ENCODE measurements at regions not wholly inside any gene's neighbourhood (a gene's known extent, or its start where the extent isn't known, plus 50 kb on each side); places are given as distances from the start of the nearest gene placed in this dataset.

- no peak overlapping the region for H4K8ac ChIP-seq (ENCODE audit: low read depth, low read length)
- H3K9ac ChIP-seq (ENCODE audit: low read depth, low read length, poor library complexity): no peak overlapping the region
- H4K91ac ChIP-seq (ENCODE audit: low read depth, low read length, poor library complexity): no peak overlapping the region
- no CpG with 5 or more reads among the region's 3 CpGs for WGBS, 2 donors (ENCODE audit: extremely low coverage in 2 of 2, insufficient read length in 2 of 2, insufficient replicate concordance in 1 of 2)
- H2AK5ac ChIP-seq (ENCODE audit: low read depth, low read length): no peak overlapping the region
- no peak overlapping the region for H2BK5ac ChIP-seq (ENCODE audit: low read length)
- no peaks in the 10 kb centered on the region for H3K27me3 ChIP-seq (ENCODE audit: control insufficient read depth in 3 of 3, insufficient read depth in 3 of 3, low read depth in 1 of 3, low read length in 3 of 3)
- no peak overlapping the region for H3K4ac ChIP-seq (ENCODE audit: low read length)
- no peak overlapping the region for H2BK15ac ChIP-seq (ENCODE audit: low read length)
- no peak overlapping the region for H3K4me2 ChIP-seq (ENCODE audit: insufficient read depth, low read length, poor library complexity, severe bottlenecking)
- H3K23ac ChIP-seq (ENCODE audit: low read depth, low read length, poor library complexity): no peak overlapping the region
- H3K4me1 ChIP-seq (ENCODE audit: control insufficient read depth in 2 of 2, insufficient read depth in 1 of 2, low read depth in 1 of 2, low read length in 2 of 2): peaks cover 5 to 14% of the 10 kb centered on the region in 2 donors
- H2AFZ ChIP-seq (ENCODE audit: low read length): no peak overlapping the region
- no peak overlapping the region for H3K18ac ChIP-seq (ENCODE audit: low read length)
- no peak overlapping the region for H3K4me3 ChIP-seq (ENCODE audit: low read length in 2 of 2)
- H3K79me1 ChIP-seq (ENCODE audit: low read depth, low read length): no peaks in the 10 kb centered on the region
- H3K14ac ChIP-seq (ENCODE audit: low read length): no peak overlapping the region
- no peaks in the 10 kb centered on the region for H3K9me3 ChIP-seq (replicated peaks in 1 of 2; ENCODE audit: control insufficient read depth in 2 of 2, insufficient read depth in 1 of 2, low read depth in 1 of 2, low read length in 2 of 2)
- H3K27ac ChIP-seq (replicated peaks; ENCODE audit: low read length): no peak overlapping the region
- no peaks in the 10 kb centered on the region for H3K36me3 ChIP-seq (replicated peaks in 1 of 2; ENCODE audit: control insufficient read depth in 2 of 2, insufficient read depth in 2 of 2, low read length in 2 of 2)
- H2BK120ac ChIP-seq (ENCODE audit: low read depth, low read length): no peak overlapping the region
- no peak for DNase-seq (ENCODE audit: low spot score)
- no peak overlapping the region for H2BK12ac ChIP-seq (ENCODE audit: low read length)
Measured at GRCh38 chr15:97199393-97200051, 761.0 kb upstream of the ARRDC4 start.

GRCh38 chr15:97200161-97200560 lies 760.3 kb upstream of the ARRDC4 start:
- H2AFZ ChIP-seq (ENCODE audit: low read length): no peak overlapping the region
- H3K36me3 ChIP-seq (replicated peaks in 1 of 2; ENCODE audit: control insufficient read depth in 2 of 2, insufficient read depth in 2 of 2, low read length in 2 of 2): no peaks in the 10 kb centered on the region
- H3K9me3 ChIP-seq (replicated peaks in 1 of 2; ENCODE audit: control insufficient read depth in 2 of 2, insufficient read depth in 1 of 2, low read depth in 1 of 2, low read length in 2 of 2): peaks cover 0 to 3% of the 10 kb centered on the region in 2 donors
- H4K8ac ChIP-seq (ENCODE audit: low read depth, low read length): no peak overlapping the region
- H2BK5ac ChIP-seq (ENCODE audit: low read length): no peak overlapping the region
- WGBS, 2 donors (ENCODE audit: extremely low coverage in 2 of 2, insufficient read length in 2 of 2, insufficient replicate concordance in 1 of 2): no CpG with 5 or more reads among the region's 2 CpGs
- H3K9ac ChIP-seq (ENCODE audit: low read depth, low read length, poor library complexity): no peak overlapping the region
- H3K14ac ChIP-seq (ENCODE audit: low read length): no peak overlapping the region
- no peak overlapping the region for H3K4ac ChIP-seq (ENCODE audit: low read length)
- peaks cover 5 to 14% of the 10 kb centered on the region in 2 donors for H3K4me1 ChIP-seq (ENCODE audit: control insufficient read depth in 2 of 2, insufficient read depth in 1 of 2, low read depth in 1 of 2, low read length in 2 of 2)
- H3K4me3 ChIP-seq (ENCODE audit: low read length in 2 of 2): no peak overlapping the region
- H2BK120ac ChIP-seq (ENCODE audit: low read depth, low read length): no peak overlapping the region
- no peaks in the 10 kb centered on the region for H3K27me3 ChIP-seq (ENCODE audit: control insufficient read depth in 3 of 3, insufficient read depth in 3 of 3, low read depth in 1 of 3, low read length in 3 of 3)
- no peak for DNase-seq (ENCODE audit: low spot score)
- H2AK5ac ChIP-seq (ENCODE audit: low read depth, low read length): no peak overlapping the region
- no peak overlapping the region for H3K27ac ChIP-seq (replicated peaks; ENCODE audit: low read length)
- no peak overlapping the region for H2BK12ac ChIP-seq (ENCODE audit: low read length)
- H3K79me1 ChIP-seq (ENCODE audit: low read depth, low read length): no peaks in the 10 kb centered on the region
- H3K4me2 ChIP-seq (ENCODE audit: insufficient read depth, low read length, poor library complexity, severe bottlenecking): no peak overlapping the region
- H3K23ac ChIP-seq (ENCODE audit: low read depth, low read length, poor library complexity): no peak overlapping the region
- no peak overlapping the region for H4K91ac ChIP-seq (ENCODE audit: low read depth, low read length, poor library complexity)
- no peak overlapping the region for H3K18ac ChIP-seq (ENCODE audit: low read length)
- no peak overlapping the region for H2BK15ac ChIP-seq (ENCODE audit: low read length)

- no peak overlapping the region for H2BK12ac ChIP-seq (ENCODE audit: low read length)
Measured at GRCh38 chr15:97210277-97210676, 750.2 kb upstream of the ARRDC4 start.

GRCh38 chr15:97215629-97216028 lies 744.9 kb upstream of the ARRDC4 start:
- H2AFZ ChIP-seq (ENCODE audit: low read length): no peak overlapping the region
- H3K14ac ChIP-seq (ENCODE audit: low read length): no peak overlapping the region
- no peaks in the 10 kb centered on the region for H3K9me3 ChIP-seq (replicated peaks in 1 of 2; ENCODE audit: control insufficient read depth in 2 of 2, insufficient read depth in 1 of 2, low read depth in 1 of 2, low read length in 2 of 2)
- H2BK15ac ChIP-seq (ENCODE audit: low read length): no peak overlapping the region
- H4K91ac ChIP-seq (ENCODE audit: low read depth, low read length, poor library complexity): no peak overlapping the region
- no peaks in the 10 kb centered on the region for H3K27me3 ChIP-seq (ENCODE audit: control insufficient read depth in 3 of 3, insufficient read depth in 3 of 3, low read depth in 1 of 3, low read length in 3 of 3)
- no peak overlapping the region for H3K23ac ChIP-seq (ENCODE audit: low read depth, low read length, poor library complexity)
- no peak overlapping the region for H3K9ac ChIP-seq (ENCODE audit: low read depth, low read length, poor library complexity)
- no peak overlapping the region for H2BK120ac ChIP-seq (ENCODE audit: low read depth, low read length)
- no peak overlapping the region for H2AK5ac ChIP-seq (ENCODE audit: low read depth, low read length)
- H3K36me3 ChIP-seq (replicated peaks in 1 of 2; ENCODE audit: control insufficient read depth in 2 of 2, insufficient read depth in 2 of 2, low read length in 2 of 2): no peaks in the 10 kb centered on the region
- H2BK5ac ChIP-seq (ENCODE audit: low read length): no peak overlapping the region
- H3K4me2 ChIP-seq (ENCODE audit: insufficient read depth, low read length, poor library complexity, severe bottlenecking): no peak overlapping the region
- no peak overlapping the region for H3K4me3 ChIP-seq (ENCODE audit: low read length in 2 of 2)
- H3K4me1 ChIP-seq (ENCODE audit: control insufficient read depth in 2 of 2, insufficient read depth in 1 of 2, low read depth in 1 of 2, low read length in 2 of 2): no peaks in the 10 kb centered on the region
- H2BK12ac ChIP-seq (ENCODE audit: low read length): no peak overlapping the region
- no peaks in the 10 kb centered on the region for H3K79me1 ChIP-seq (ENCODE audit: low read depth, low read length)
- H3K18ac ChIP-seq (ENCODE audit: low read length): no peak overlapping the region
- DNase-seq (ENCODE audit: low spot score): no peak
- H3K27ac ChIP-seq (replicated peaks; ENCODE audit: low read length): no peak overlapping the region
- no peak overlapping the region for H3K4ac ChIP-seq (ENCODE audit: low read length)
- H4K8ac ChIP-seq (ENCODE audit: low read depth, low read length): no peak overlapping the region

More at GRCh38 chr15:97210277-97210676, 750.2 kb upstream of the ARRDC4 start:
- no peak overlapping the region for H3K14ac ChIP-seq (ENCODE audit: low read length)
- no peak overlapping the region for H2AFZ ChIP-seq (ENCODE audit: low read length)
- no peak overlapping the region for H2BK120ac ChIP-seq (ENCODE audit: low read depth, low read length)
- no peaks in the 10 kb centered on the region for H3K36me3 ChIP-seq (replicated peaks in 1 of 2; ENCODE audit: control insufficient read depth in 2 of 2, insufficient read depth in 2 of 2, low read length in 2 of 2)
- no peak overlapping the region for H3K4me2 ChIP-seq (ENCODE audit: insufficient read depth, low read length, poor library complexity, severe bottlenecking)
- H4K8ac ChIP-seq (ENCODE audit: low read depth, low read length): no peak overlapping the region
- no peaks in the 10 kb centered on the region for H3K79me1 ChIP-seq (ENCODE audit: low read depth, low read length)
- no peak overlapping the region for H3K9ac ChIP-seq (ENCODE audit: low read depth, low read length, poor library complexity)
- H3K23ac ChIP-seq (ENCODE audit: low read depth, low read length, poor library complexity): no peak overlapping the region
- H3K18ac ChIP-seq (ENCODE audit: low read length): no peak overlapping the region
- H3K27me3 ChIP-seq (ENCODE audit: control insufficient read depth in 3 of 3, insufficient read depth in 3 of 3, low read depth in 1 of 3, low read length in 3 of 3): no peaks in the 10 kb centered on the region
- H2AK5ac ChIP-seq (ENCODE audit: low read depth, low read length): no peak overlapping the region
- H2BK15ac ChIP-seq (ENCODE audit: low read length): no peak overlapping the region
- no peak overlapping the region for H3K27ac ChIP-seq (replicated peaks; ENCODE audit: low read length)
- H3K4me1 ChIP-seq (ENCODE audit: control insufficient read depth in 2 of 2, insufficient read depth in 1 of 2, low read depth in 1 of 2, low read length in 2 of 2): no peaks in the 10 kb centered on the region
- H3K4me3 ChIP-seq (ENCODE audit: low read length in 2 of 2): no peak overlapping the region
- H3K4ac ChIP-seq (ENCODE audit: low read length): no peak overlapping the region
- no peak overlapping the region for H4K91ac ChIP-seq (ENCODE audit: low read depth, low read length, poor library complexity)
- no peak overlapping the region for H2BK5ac ChIP-seq (ENCODE audit: low read length)
- no peak for DNase-seq (ENCODE audit: low spot score)
- H3K9me3 ChIP-seq (replicated peaks in 1 of 2; ENCODE audit: control insufficient read depth in 2 of 2, insufficient read depth in 1 of 2, low read depth in 1 of 2, low read length in 2 of 2): peaks cover 0 to 2% of the 10 kb centered on the region in 2 donors
